ENCODE measurements at regions not wholly inside any gene's neighbourhood (a gene's known extent, or its start where the extent isn't known, plus 50 kb on each side); places are given as distances from the start of the nearest gene placed in this dataset.

GRCh38 chr7:119483364-119483763 lies 789.6 kb upstream of the KCND2 start:
- TF ChIP-seq POLR2AphosphoS5 (IDR thresholded peaks at IDR 0.05; ENCODE audit: insufficient read depth in 1 of 2, low read depth in 1 of 2) (no peak), POLR2A (IDR thresholded peaks at IDR 0.05) (no peak)

Data from vagina (tissue), 2 donors.